Upper lobe of right lung (tissue), 1 donor: ENCODE measurements at regions not wholly inside any gene's neighbourhood (a gene's known extent, or its start where the extent isn't known, plus 50 kb on each side); places are given as distances from the start of the nearest gene placed in this dataset.

Source experiments
- ATAC-seq: fragments of 200-7000 bp; cut with Tn5 transposase; one replicate; pipeline ENCODE4 v1.9.1; 2020; ENCODE audit warnings: mild to moderate bottlenecking, moderate library complexity
- DNase-seq: peaks from one replicate; pipeline ENCODE4 v3.0.0-alpha.2; 2020
- H3K27ac ChIP-seq: fragments of 200-600 bp; one replicate; pipeline ENCODE4 v1.8.0; 2022
- H3K27me3 ChIP-seq: fragments of 200-600 bp; one replicate; pipeline ENCODE4 v1.8.0; 2022; ENCODE audit warnings: mild to moderate bottlenecking
- H3K36me3 ChIP-seq: fragments of 200-600 bp; one replicate; pipeline ENCODE4 v1.8.0; 2022
- H3K4me1 ChIP-seq: fragments of 200-600 bp; one replicate; pipeline ENCODE4 v1.8.0; 2022
- H3K4me3 ChIP-seq: fragments of 200-600 bp; one replicate; pipeline ENCODE4 v1.8.0; 2022; ENCODE audit warnings: mild to moderate bottlenecking
- H3K9me3 ChIP-seq: fragments of 200-600 bp; one replicate; pipeline ENCODE4 v1.8.0; 2022
- CTCF ChIP-seq: fragments of 200-600 bp; IDR thresholded peaks from one replicate; pipeline ENCODE4 v1.8.0; 2022; ENCODE audit warnings: antibody characterized with exemption
- intact Hi-C: fragments of 100-400 bp; cut with DNase I; formaldehyde crosslinking; loops from one replicate; pipeline ENCODE4 v1.11.0; 2022
- donor health status: DM: no; HTN: yes; CAD: no; lungs with severe emphysema.

GRCh38 chr9:89978185-89978584 lies 373.4 kb downstream of the GADD45G start:
- intact Hi-C loops: no loop called here
- TF ChIP-seq CTCF: peak; percentile 43
- no peaks in the 10 kb centered on the region for H3K27me3 ChIP-seq
- ATAC-seq (peak; percentile 65), DNase-seq (no peak)
- H3K36me3 ChIP-seq: no peaks in the 10 kb centered on the region
- no peak overlapping the region for H3K27ac ChIP-seq
- H3K4me3 ChIP-seq: no peak overlapping the region
- no peaks in the 10 kb centered on the region for H3K9me3 ChIP-seq
- H3K4me1 ChIP-seq: peaks cover 16% of the 10 kb centered on the region

- Histone ChIP-seq H3K4me1 (peaks cover 6% of the 10 kb centered on the region), H3K4me3 (no peak overlapping the region), H3K9me3 (no peaks in the 10 kb centered on the region), H3K36me3 (no peaks in the 10 kb centered on the region), H3K27ac (no peak overlapping the region), H3K27me3 (no peaks in the 10 kb centered on the region)
- no peak for DNase-seq
- no peak for TF ChIP-seq CTCF
- ATAC-seq: no peak
- intact Hi-C loops: no loop called here
Measured at GRCh38 chr9:89980600-89980999, 375.8 kb downstream of the GADD45G start.

- TF ChIP-seq CTCF: no peak
- no peaks in the 10 kb centered on the region for H3K9me3 ChIP-seq
- intact Hi-C loops: no loop called here
- ATAC-seq (no peak), DNase-seq (no peak)
- H3K4me1 ChIP-seq: no peaks in the 10 kb centered on the region
- no peaks in the 10 kb centered on the region for H3K36me3 ChIP-seq
- H3K4me3 ChIP-seq: no peak overlapping the region
- no peaks in the 10 kb centered on the region for H3K27me3 ChIP-seq
- no peak overlapping the region for H3K27ac ChIP-seq
Measured at GRCh38 chr9:89982016-89982415, 377.2 kb downstream of the GADD45G start.

GRCh38 chr9:89983411-89983810 lies 378.6 kb downstream of the GADD45G start:
- H3K4me3 ChIP-seq: no peak overlapping the region
- H3K27me3 ChIP-seq: no peaks in the 10 kb centered on the region
- peak; percentile 27 for ATAC-seq
- DNase-seq: no peak
- no peak overlapping the region for H3K27ac ChIP-seq
- H3K9me3 ChIP-seq: no peaks in the 10 kb centered on the region
- H3K4me1 ChIP-seq: no peaks in the 10 kb centered on the region
- no peaks in the 10 kb centered on the region for H3K36me3 ChIP-seq
- no peak for TF ChIP-seq CTCF
- intact Hi-C loops: no loop called here

GRCh38 chr9:89984214-89984613 lies 379.4 kb downstream of the GADD45G start:
- no peak for TF ChIP-seq CTCF
- ATAC-seq: no peak
- no peaks in the 10 kb centered on the region for H3K4me1 ChIP-seq

GRCh38 chr9:89985068-89985467 lies 380.3 kb downstream of the GADD45G start:
- Histone ChIP-seq H3K27me3 (no peaks in the 10 kb centered on the region), H3K4me1 (no peaks in the 10 kb centered on the region), H3K9me3 (no peaks in the 10 kb centered on the region), H3K27ac (no peak overlapping the region), H3K36me3 (no peaks in the 10 kb centered on the region), H3K4me3 (no peak overlapping the region)
- DNase-seq (no peak), ATAC-seq (no peak)
- no peak for TF ChIP-seq CTCF
- intact Hi-C loops: no loop called here

More at GRCh38 chr9:89984214-89984613, 379.4 kb downstream of the GADD45G start:
- no peaks in the 10 kb centered on the region for H3K36me3 ChIP-seq
- intact Hi-C loops: no loop called here
- no peak for DNase-seq
- H3K27ac ChIP-seq: no peak overlapping the region
- H3K9me3 ChIP-seq: no peaks in the 10 kb centered on the region
- H3K27me3 ChIP-seq: no peaks in the 10 kb centered on the region
- no peak overlapping the region for H3K4me3 ChIP-seq
